ENCODE measurements at regions not wholly inside any gene's neighbourhood (a gene's known extent, or its start where the extent isn't known, plus 50 kb on each side); places are given as distances from the start of the nearest gene placed in this dataset.

DNA sequence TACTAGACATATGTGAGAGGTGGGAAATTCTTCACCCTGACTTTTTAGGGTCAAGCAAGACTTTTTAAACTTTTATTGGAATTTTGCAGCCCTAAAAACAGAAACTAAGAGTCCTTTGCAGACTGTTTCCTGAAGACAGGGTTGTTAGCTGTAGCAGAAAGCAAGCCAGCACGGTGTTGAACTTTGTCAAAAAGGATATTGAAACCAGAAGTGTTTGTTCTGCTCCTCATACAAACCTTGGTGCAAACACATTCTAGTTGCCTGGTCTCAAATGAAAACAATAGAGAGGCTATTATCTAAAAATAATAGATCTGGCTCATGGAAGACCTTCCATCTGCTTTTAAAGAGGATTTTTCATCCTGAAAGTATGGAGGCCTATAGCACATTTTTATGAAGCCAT, 65.8 kb upstream of the IGFBP5 start:
- TF ChIP-seq, protein P1, sequence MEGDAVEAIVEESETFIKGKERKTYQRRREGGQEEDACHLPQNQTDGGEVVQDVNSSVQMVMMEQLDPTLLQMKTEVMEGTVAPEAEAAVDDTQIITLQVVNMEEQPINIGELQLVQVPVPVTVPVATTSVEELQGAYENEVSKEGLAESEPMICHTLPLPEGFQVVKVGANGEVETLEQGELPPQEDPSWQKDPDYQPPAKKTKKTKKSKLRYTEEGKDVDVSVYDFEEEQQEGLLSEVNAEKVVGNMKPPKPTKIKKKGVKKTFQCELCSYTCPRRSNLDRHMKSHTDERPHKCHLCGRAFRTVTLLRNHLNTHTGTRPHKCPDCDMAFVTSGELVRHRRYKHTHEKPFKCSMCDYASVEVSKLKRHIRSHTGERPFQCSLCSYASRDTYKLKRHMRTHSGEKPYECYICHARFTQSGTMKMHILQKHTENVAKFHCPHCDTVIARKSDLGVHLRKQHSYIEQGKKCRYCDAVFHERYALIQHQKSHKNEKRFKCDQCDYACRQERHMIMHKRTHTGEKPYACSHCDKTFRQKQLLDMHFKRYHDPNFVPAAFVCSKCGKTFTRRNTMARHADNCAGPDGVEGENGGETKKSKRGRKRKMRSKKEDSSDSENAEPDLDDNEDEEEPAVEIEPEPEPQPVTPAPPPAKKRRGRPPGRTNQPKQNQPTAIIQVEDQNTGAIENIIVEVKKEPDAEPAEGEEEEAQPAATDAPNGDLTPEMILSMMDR (IDR thresholded peaks at IDR 0.05; ENCODE audit: extremely low read depth in 1 of 2, insufficient read depth in 1 of 2, low read depth in 1 of 2, low read length in 2 of 2): no peak
- TF ChIP-seq EZH2 (IDR thresholded peaks at IDR 0.05; ENCODE audit: borderline replicate concordance, low read depth, low read length, severe bottlenecking) (no peak), FOS (IDR thresholded peaks at IDR 0.05; ENCODE audit: borderline replicate concordance, insufficient read depth, low read length) (no peak), POLR2A (IDR thresholded peaks at IDR 0.05; ENCODE audit: low read depth, low read length) (no peak), GATA2 (IDR thresholded peaks at IDR 0.05; ENCODE audit: insufficient read depth, insufficient read length, low read depth, low read length) (no peak), POLR2AphosphoS5 (IDR thresholded peaks at IDR 0.05; ENCODE audit: insufficient read depth, low read depth, low read length) (no peak), JUN (IDR thresholded peaks at IDR 0.05; ENCODE audit: borderline replicate concordance, insufficient read depth, insufficient read length, low read depth) (no peak), MYC (IDR thresholded peaks at IDR 0.05; ENCODE audit: low read depth, low read length) (no peak)
- TF ChIP-seq, protein P2, sequence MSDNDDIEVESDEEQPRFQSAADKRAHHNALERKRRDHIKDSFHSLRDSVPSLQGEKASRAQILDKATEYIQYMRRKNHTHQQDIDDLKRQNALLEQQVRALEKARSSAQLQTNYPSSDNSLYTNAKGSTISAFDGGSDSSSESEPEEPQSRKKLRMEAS (IDR thresholded peaks at IDR 0.05; ENCODE audit: insufficient read depth, insufficient read length): no peak
